DND-41 (cell line): ENCODE measurements at regions not wholly inside any gene's neighbourhood (a gene's known extent, or its start where the extent isn't known, plus 50 kb on each side); places are given as distances from the start of the nearest gene placed in this dataset.

Experiments
- EZH2 ChIP-seq: IDR thresholded peaks from 3 replicates; pipeline ENCODE4 v1.6.1; 2012; ENCODE audit warnings: borderline replicate concordance, low read depth, mild to moderate bottlenecking, moderate library complexity, low read length, inconsistent platforms; ENCODE audit not compliant: severe bottlenecking
- TF ChIP-seq, protein P1 (sequence below): IDR thresholded peaks from 2 replicates; pipeline ENCODE4 v1.5.1; 2012; ENCODE audit warnings: borderline replicate concordance, low read length, moderate library complexity, mild to moderate bottlenecking; ENCODE audit not compliant: poor library complexity, severe bottlenecking; ENCODE audit errors: extremely low read depth

DNA sequence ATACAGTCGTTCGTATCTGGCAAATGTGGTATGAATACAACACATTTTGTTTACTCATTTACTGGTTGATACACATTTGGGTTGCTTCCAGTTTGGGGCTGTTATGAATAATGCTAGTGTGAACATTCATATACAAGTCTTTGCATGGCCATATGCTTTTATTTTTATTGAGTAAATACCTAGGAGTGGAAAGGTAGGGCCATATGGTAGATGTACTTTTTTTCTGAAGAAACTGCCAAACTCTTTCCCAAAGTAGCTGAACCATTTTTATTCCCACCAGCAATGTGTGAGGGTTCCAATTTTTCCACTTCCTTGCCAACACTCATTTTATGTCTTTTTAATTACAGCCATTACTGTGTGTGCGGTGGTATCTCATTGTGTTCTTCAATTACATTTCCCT is 496.2 kb upstream of the NRXN1 start:
- TF ChIP-seq, protein P1, sequence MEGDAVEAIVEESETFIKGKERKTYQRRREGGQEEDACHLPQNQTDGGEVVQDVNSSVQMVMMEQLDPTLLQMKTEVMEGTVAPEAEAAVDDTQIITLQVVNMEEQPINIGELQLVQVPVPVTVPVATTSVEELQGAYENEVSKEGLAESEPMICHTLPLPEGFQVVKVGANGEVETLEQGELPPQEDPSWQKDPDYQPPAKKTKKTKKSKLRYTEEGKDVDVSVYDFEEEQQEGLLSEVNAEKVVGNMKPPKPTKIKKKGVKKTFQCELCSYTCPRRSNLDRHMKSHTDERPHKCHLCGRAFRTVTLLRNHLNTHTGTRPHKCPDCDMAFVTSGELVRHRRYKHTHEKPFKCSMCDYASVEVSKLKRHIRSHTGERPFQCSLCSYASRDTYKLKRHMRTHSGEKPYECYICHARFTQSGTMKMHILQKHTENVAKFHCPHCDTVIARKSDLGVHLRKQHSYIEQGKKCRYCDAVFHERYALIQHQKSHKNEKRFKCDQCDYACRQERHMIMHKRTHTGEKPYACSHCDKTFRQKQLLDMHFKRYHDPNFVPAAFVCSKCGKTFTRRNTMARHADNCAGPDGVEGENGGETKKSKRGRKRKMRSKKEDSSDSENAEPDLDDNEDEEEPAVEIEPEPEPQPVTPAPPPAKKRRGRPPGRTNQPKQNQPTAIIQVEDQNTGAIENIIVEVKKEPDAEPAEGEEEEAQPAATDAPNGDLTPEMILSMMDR = no peak
- no peak for TF ChIP-seq EZH2
